Ovary (tissue), 1 donor: ENCODE measurements at regions not wholly inside any gene's neighbourhood (a gene's known extent, or its start where the extent isn't known, plus 50 kb on each side); places are given as distances from the start of the nearest gene placed in this dataset.

Experiments used
- EP300 ChIP-seq: sonication (generic); formaldehyde crosslinking; IDR thresholded peaks from one replicate; pipeline ENCODE4 v1.6.1; 2017; ENCODE audit warnings: antibody characterized with exemption
- POLR2A ChIP-seq: fragments of 450-650 bp; IDR thresholded peaks from one replicate; pipeline ENCODE4 v1.6.1; 2017; ENCODE audit warnings: antibody characterized with exemption, mild to moderate bottlenecking, moderate library complexity

- TF ChIP-seq EP300 = no peak
- TF ChIP-seq POLR2A = no peak
Observed at GRCh38 chr3:104126463-104126862, 1240.2 kb upstream of the ALCAM start.
